ENCODE measurements at regions not wholly inside any gene's neighbourhood (a gene's known extent, or its start where the extent isn't known, plus 50 kb on each side); places are given as distances from the start of the nearest gene placed in this dataset.

DNA sequence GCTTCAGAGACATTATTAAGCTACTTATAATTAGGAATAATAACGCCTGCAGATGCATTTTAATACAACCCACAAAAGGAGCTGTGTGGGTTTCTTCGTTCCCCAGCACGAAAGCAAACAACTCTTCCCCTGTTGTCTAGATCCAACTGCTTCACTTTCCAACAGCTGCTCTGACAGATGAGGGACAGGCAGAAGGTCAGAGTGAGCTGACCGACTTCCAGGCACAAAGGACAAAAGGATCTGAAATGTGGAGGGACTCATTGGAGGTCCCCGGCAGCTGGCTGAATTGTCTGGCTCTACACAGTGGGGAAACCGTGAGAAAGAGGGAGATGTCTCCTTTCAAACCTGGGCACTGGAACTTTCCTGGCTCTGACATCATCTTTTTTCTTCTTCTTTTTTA is 79.1 kb upstream of the ALDH1B1 start:
- TF ChIP-seq, protein P1, sequence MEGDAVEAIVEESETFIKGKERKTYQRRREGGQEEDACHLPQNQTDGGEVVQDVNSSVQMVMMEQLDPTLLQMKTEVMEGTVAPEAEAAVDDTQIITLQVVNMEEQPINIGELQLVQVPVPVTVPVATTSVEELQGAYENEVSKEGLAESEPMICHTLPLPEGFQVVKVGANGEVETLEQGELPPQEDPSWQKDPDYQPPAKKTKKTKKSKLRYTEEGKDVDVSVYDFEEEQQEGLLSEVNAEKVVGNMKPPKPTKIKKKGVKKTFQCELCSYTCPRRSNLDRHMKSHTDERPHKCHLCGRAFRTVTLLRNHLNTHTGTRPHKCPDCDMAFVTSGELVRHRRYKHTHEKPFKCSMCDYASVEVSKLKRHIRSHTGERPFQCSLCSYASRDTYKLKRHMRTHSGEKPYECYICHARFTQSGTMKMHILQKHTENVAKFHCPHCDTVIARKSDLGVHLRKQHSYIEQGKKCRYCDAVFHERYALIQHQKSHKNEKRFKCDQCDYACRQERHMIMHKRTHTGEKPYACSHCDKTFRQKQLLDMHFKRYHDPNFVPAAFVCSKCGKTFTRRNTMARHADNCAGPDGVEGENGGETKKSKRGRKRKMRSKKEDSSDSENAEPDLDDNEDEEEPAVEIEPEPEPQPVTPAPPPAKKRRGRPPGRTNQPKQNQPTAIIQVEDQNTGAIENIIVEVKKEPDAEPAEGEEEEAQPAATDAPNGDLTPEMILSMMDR (IDR thresholded peaks at IDR 0.05; ENCODE audit: low read depth, low read length, poor library complexity, severe bottlenecking) = no peak
- no peak for TF ChIP-seq EZH2phosphoT487 (IDR thresholded peaks at IDR 0.05; ENCODE audit: borderline replicate concordance, low read length)
